ENCODE measurements at regions not wholly inside any gene's neighbourhood (a gene's known extent, or its start where the extent isn't known, plus 50 kb on each side); places are given as distances from the start of the nearest gene placed in this dataset.

DNA sequence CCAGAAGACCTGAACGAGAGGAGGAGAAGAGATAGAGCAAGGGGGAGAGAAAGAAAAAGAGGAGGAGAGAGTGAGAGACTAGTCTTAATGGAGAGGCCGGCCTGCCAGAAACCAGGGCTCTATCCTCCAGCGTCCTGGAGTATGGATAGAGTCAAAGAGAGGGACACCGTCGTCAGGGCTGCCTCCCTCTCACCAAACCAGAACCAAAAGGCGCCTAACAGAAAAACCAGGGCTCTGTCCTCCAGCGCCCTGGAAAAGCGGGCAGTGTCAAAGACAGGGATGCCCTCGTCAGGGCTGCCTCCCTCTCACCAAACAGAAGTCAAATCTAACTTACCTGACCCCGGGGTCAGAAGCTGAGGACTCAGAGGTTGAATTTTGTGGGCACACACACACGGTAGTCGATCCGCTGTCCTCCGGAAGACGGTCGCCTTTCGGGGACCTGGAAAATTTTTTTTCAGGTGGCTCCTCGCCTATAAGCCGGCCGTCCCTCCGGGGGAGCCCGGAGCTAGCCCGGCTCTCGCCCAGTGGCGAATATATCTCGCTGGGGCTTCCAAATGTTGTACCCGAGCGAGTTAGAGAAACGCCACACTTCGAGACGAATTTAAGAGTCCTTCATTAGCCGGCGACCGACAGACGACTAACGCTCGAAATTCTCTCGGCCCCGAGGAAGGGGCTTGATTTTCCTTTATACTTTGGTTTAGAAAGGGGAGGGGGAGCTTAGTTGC lies 148.2 kb downstream of the TRIM27 start:
- no peaks in the 10 kb centered on the region for H3F3A ChIP-seq (ENCODE audit: low read length, unreplicated experiment)
- H3K9ac ChIP-seq (ENCODE audit: low read length): no peak overlapping the region
- peak overlapping the region; percentile 63 for H3K4me2 ChIP-seq (ENCODE audit: low read length)
- H3K9me3 ChIP-seq (ENCODE audit: low read length): no peaks in the 10 kb centered on the region
- no peak for DNase-seq
- H3K4me3 ChIP-seq (ENCODE audit: low read length): peak overlapping the region; percentile 60
- no TSS peak for BruUV-seq (replicated peaks)
- H3K36me3 ChIP-seq (ENCODE audit: low read depth, low read length): no peaks in the 10 kb centered on the region
- no peaks in the 10 kb centered on the region for H3K9me2 ChIP-seq (replicated peaks; ENCODE audit: low read length)
- H4K20me1 ChIP-seq (ENCODE audit: low read length): no peaks in the 10 kb centered on the region
- H3K27ac ChIP-seq (ENCODE audit: low read length): no peak overlapping the region
- H3K79me2 ChIP-seq (ENCODE audit: low read length): no peaks in the 10 kb centered on the region
- TF ChIP-seq, protein P1, sequence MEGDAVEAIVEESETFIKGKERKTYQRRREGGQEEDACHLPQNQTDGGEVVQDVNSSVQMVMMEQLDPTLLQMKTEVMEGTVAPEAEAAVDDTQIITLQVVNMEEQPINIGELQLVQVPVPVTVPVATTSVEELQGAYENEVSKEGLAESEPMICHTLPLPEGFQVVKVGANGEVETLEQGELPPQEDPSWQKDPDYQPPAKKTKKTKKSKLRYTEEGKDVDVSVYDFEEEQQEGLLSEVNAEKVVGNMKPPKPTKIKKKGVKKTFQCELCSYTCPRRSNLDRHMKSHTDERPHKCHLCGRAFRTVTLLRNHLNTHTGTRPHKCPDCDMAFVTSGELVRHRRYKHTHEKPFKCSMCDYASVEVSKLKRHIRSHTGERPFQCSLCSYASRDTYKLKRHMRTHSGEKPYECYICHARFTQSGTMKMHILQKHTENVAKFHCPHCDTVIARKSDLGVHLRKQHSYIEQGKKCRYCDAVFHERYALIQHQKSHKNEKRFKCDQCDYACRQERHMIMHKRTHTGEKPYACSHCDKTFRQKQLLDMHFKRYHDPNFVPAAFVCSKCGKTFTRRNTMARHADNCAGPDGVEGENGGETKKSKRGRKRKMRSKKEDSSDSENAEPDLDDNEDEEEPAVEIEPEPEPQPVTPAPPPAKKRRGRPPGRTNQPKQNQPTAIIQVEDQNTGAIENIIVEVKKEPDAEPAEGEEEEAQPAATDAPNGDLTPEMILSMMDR (conservative IDR thresholded peaks at IDR 0.05; ENCODE audit: low read depth, low read length): no peak
- no peak for TF ChIP-seq EZH2 (IDR thresholded peaks at IDR 0.05; ENCODE audit: low read length, unreplicated experiment)
- no peak for TF ChIP-seq EZH2phosphoT487 (IDR thresholded peaks at IDR 0.05; ENCODE audit: borderline replicate concordance, low read length)
- no peak; the same call in 1 of the 2 replicates for ATAC-seq
- H3K27me3 ChIP-seq (ENCODE audit: low read length): peaks cover 73% of the 10 kb centered on the region
- ChIA-PET POLR2A (ENCODE audit: unreplicated experiment) (no interaction called here), CTCF (no interaction called here)
- no peaks in the 10 kb centered on the region for H3K4me1 ChIP-seq (ENCODE audit: insufficient read depth, low read length)
- intact Hi-C loops (cut with micrococcal nuclease): no loop called here
- H2AFZ ChIP-seq (ENCODE audit: low read length): peak overlapping the region; percentile 54

DNA sequence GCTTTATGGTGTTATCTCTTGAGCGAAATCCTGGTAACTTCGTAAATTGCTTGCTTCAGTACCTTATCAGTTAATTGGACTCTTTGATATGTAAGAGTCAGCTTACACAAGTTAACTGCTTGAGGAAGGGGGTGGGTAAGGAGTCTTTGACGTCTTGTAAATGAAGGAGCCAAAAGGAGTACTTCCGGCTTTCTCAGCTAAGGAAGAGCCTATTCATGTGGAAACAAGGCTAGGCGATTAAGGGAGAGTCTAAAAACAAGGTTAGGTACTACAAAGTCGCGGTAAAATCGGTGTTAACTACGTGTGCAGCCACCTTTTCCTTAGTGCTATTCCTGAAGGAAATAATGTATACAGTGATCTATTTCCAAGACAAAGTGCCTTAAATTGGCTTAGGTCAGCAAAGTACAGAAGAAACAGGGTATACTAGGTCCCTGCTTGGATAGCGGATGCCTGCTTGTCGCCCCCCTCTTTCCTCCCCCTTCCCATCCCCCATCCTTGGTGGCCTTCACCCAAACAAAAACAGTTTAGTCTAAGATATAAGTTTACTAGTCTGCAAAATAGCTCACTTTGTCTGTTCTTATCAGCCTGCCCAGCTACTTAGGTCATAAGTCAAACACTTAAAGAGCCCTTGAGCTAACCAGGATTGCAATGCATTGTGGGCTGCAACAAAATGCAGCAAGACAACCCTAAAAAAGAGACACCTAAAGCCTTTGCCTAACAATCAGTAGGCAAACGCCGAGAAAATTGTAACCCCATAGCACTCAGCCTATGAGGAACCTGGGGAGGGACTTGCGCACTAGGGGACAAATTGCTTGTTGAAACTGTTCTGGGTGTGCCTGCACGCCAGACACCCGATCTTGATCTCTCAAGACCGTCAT lies 147.3 kb downstream of the TRIM27 start:
- Histone ChIP-seq H2AFZ (ENCODE audit: low read length) (peak overlapping the region; percentile 54; the same call in 1 of the 2 replicates), H3K79me2 (ENCODE audit: low read length) (no peaks in the 10 kb centered on the region), H3K9me2 (replicated peaks; ENCODE audit: low read length) (no peaks in the 10 kb centered on the region), H4K20me1 (ENCODE audit: low read length) (no peaks in the 10 kb centered on the region), H3K9me3 (ENCODE audit: low read length) (no peaks in the 10 kb centered on the region), H3F3A (ENCODE audit: low read length, unreplicated experiment) (no peaks in the 10 kb centered on the region), H3K4me1 (ENCODE audit: insufficient read depth, low read length) (no peaks in the 10 kb centered on the region), H3K4me3 (ENCODE audit: low read length) (peak overlapping the region; percentile 60), H3K27me3 (ENCODE audit: low read length) (peaks cover 73% of the 10 kb centered on the region), H3K9ac (ENCODE audit: low read length) (no peak overlapping the region), H3K4me2 (ENCODE audit: low read length) (peak overlapping the region; percentile 63), H3K27ac (ENCODE audit: low read length) (no peak overlapping the region), H3K36me3 (ENCODE audit: low read depth, low read length) (no peaks in the 10 kb centered on the region)
- CTCF ChIA-PET: interaction anchor here (1.2 kb wide), 1 partner anchor 13 kb away, joined by 4 read pairs; no protein-coding TSS in a partner anchor
- no peak for TF ChIP-seq EZH2phosphoT487 (IDR thresholded peaks at IDR 0.05; ENCODE audit: borderline replicate concordance, low read length)
- TF ChIP-seq EZH2 (IDR thresholded peaks at IDR 0.05; ENCODE audit: low read length, unreplicated experiment): no peak
- TF ChIP-seq, protein P1 (conservative IDR thresholded peaks at IDR 0.05; ENCODE audit: low read depth, low read length): no peak
- no peak for ATAC-seq
- intact Hi-C loops (cut with micrococcal nuclease): no loop called here
- DNase-seq: peak; percentile 30
- BruUV-seq (replicated peaks): no TSS peak
- POLR2A ChIA-PET (ENCODE audit: unreplicated experiment): no interaction called here

Measured in PC-3 (cell line).